ENCODE measurements at regions not wholly inside any gene's neighbourhood (a gene's known extent, or its start where the extent isn't known, plus 50 kb on each side); places are given as distances from the start of the nearest gene placed in this dataset.

- DNase-seq = no peak
- no peaks in the 10 kb centered on the region for H3K4me1 Mint-ChIP-seq
- no peaks in the 10 kb centered on the region for H3K36me3 Mint-ChIP-seq (ENCODE audit: low read depth)
- no peak overlapping the region for H3K27ac Mint-ChIP-seq
- no peak overlapping the region for H3K4me3 Mint-ChIP-seq
- intact Hi-C loops (cut with micrococcal nuclease) = no loop called here
- no peaks in the 10 kb centered on the region for H3K9me3 Mint-ChIP-seq
- peaks cover 10% of the 10 kb centered on the region for H3K27me3 Mint-ChIP-seq
These were observed 328.2 kb downstream of the SH3GL2 start for GRCh38 chr9:17906841-17907778.

- no peaks in the 10 kb centered on the region for H3K4me1 Mint-ChIP-seq
- DNase-seq = no peak
- H3K36me3 Mint-ChIP-seq (ENCODE audit: low read depth) = no peaks in the 10 kb centered on the region
- no peak overlapping the region for H3K4me3 Mint-ChIP-seq
- no peaks in the 10 kb centered on the region for H3K9me3 Mint-ChIP-seq
- intact Hi-C loops (cut with micrococcal nuclease) = no loop called here
- H3K27me3 Mint-ChIP-seq = peaks cover 10% of the 10 kb centered on the region
- H3K27ac Mint-ChIP-seq = no peak overlapping the region
These were observed 329.1 kb downstream of the SH3GL2 start for GRCh38 chr9:17907779-17908508.

- H3K27me3 Mint-ChIP-seq = no peaks in the 10 kb centered on the region
- no peaks in the 10 kb centered on the region for H3K4me1 Mint-ChIP-seq
- no peak overlapping the region for H3K27ac Mint-ChIP-seq
- H3K9me3 Mint-ChIP-seq = peaks cover 5% of the 10 kb centered on the region
- intact Hi-C loops (cut with micrococcal nuclease) = no loop called here
- DNase-seq = no peak
- no peaks in the 10 kb centered on the region for H3K36me3 Mint-ChIP-seq (ENCODE audit: low read depth)
- no peak overlapping the region for H3K4me3 Mint-ChIP-seq
These were observed 347.4 kb downstream of the SH3GL2 start for GRCh38 chr9:17926246-17926645.

- intact Hi-C loops (cut with micrococcal nuclease) = no loop called here
- H3K4me3 Mint-ChIP-seq = no peak overlapping the region
These were observed 348.8 kb downstream of the SH3GL2 start for GRCh38 chr9:17927616-17928015.

GRCh38 chr9:17928228-17928627 is 349.4 kb downstream of the SH3GL2 start:
- H3K9me3 Mint-ChIP-seq = peaks cover 5% of the 10 kb centered on the region
- no peaks in the 10 kb centered on the region for H3K36me3 Mint-ChIP-seq (ENCODE audit: low read depth)
- intact Hi-C loops (cut with micrococcal nuclease) = no loop called here
- H3K27me3 Mint-ChIP-seq = no peaks in the 10 kb centered on the region
- no peak overlapping the region for H3K4me3 Mint-ChIP-seq
- H3K4me1 Mint-ChIP-seq = no peaks in the 10 kb centered on the region
- no peak overlapping the region for H3K27ac Mint-ChIP-seq
- DNase-seq = no peak

More at GRCh38 chr9:17927616-17928015, 348.8 kb downstream of the SH3GL2 start:
- no peak for DNase-seq
- H3K9me3 Mint-ChIP-seq = peaks cover 5% of the 10 kb centered on the region
- no peaks in the 10 kb centered on the region for H3K4me1 Mint-ChIP-seq
- no peaks in the 10 kb centered on the region for H3K27me3 Mint-ChIP-seq
- H3K36me3 Mint-ChIP-seq (ENCODE audit: low read depth) = no peaks in the 10 kb centered on the region
- no peak overlapping the region for H3K27ac Mint-ChIP-seq

- Mint-ChIP-seq H3K4me1 (no peaks in the 10 kb centered on the region), H3K27ac (no peak overlapping the region), H3K27me3 (no peaks in the 10 kb centered on the region), H3K9me3 (peaks cover 5% of the 10 kb centered on the region), H3K36me3 (ENCODE audit: low read depth) (no peaks in the 10 kb centered on the region), H3K4me3 (no peak overlapping the region)
- intact Hi-C loops (cut with micrococcal nuclease) = no loop called here
- DNase-seq = no peak
These were observed 349.9 kb downstream of the SH3GL2 start for GRCh38 chr9:17928768-17929167.

GRCh38 chr9:17929506-17929905 is 350.6 kb downstream of the SH3GL2 start:
- H3K9me3 Mint-ChIP-seq = peaks cover 5% of the 10 kb centered on the region
- H3K27me3 Mint-ChIP-seq = no peaks in the 10 kb centered on the region
- no peak overlapping the region for H3K27ac Mint-ChIP-seq
- H3K36me3 Mint-ChIP-seq (ENCODE audit: low read depth) = no peaks in the 10 kb centered on the region
- DNase-seq = no peak
- H3K4me1 Mint-ChIP-seq = no peaks in the 10 kb centered on the region
- intact Hi-C loops (cut with micrococcal nuclease) = no loop called here
- H3K4me3 Mint-ChIP-seq = no peak overlapping the region

- no peak for DNase-seq
- no peaks in the 10 kb centered on the region for H3K4me1 Mint-ChIP-seq
- H3K4me3 Mint-ChIP-seq = no peak overlapping the region
- no peak overlapping the region for H3K27ac Mint-ChIP-seq
- peaks cover 5% of the 10 kb centered on the region for H3K9me3 Mint-ChIP-seq
- no peaks in the 10 kb centered on the region for H3K36me3 Mint-ChIP-seq (ENCODE audit: low read depth)
- H3K27me3 Mint-ChIP-seq = no peaks in the 10 kb centered on the region
- intact Hi-C loops (cut with micrococcal nuclease) = no loop called here
These were observed 351.2 kb downstream of the SH3GL2 start for GRCh38 chr9:17930071-17930470.

- intact Hi-C loops (cut with micrococcal nuclease) = no loop called here
- Mint-ChIP-seq H3K9me3 (no peaks in the 10 kb centered on the region), H3K36me3 (ENCODE audit: low read depth) (no peaks in the 10 kb centered on the region), H3K27me3 (no peaks in the 10 kb centered on the region), H3K27ac (no peak overlapping the region), H3K4me3 (no peak overlapping the region), H3K4me1 (no peaks in the 10 kb centered on the region)
- DNase-seq = no peak
These were observed 357.5 kb downstream of the SH3GL2 start for GRCh38 chr9:17936365-17936764.

- DNase-seq = no peak
- Mint-ChIP-seq H3K4me1 (no peaks in the 10 kb centered on the region), H3K27me3 (no peaks in the 10 kb centered on the region), H3K4me3 (no peak overlapping the region), H3K9me3 (no peaks in the 10 kb centered on the region), H3K36me3 (ENCODE audit: low read depth) (no peaks in the 10 kb centered on the region), H3K27ac (no peak overlapping the region)
- intact Hi-C loops (cut with micrococcal nuclease) = no loop called here
These were observed 359.3 kb downstream of the SH3GL2 start for GRCh38 chr9:17938035-17938655.

GRCh38 chr9:17942498-17942897 is 363.6 kb downstream of the SH3GL2 start:
- intact Hi-C loops (cut with micrococcal nuclease) = no loop called here
- H3K4me3 Mint-ChIP-seq = no peak overlapping the region
- no peak overlapping the region for H3K27ac Mint-ChIP-seq
- no peaks in the 10 kb centered on the region for H3K9me3 Mint-ChIP-seq
- no peaks in the 10 kb centered on the region for H3K36me3 Mint-ChIP-seq (ENCODE audit: low read depth)
- H3K4me1 Mint-ChIP-seq = no peaks in the 10 kb centered on the region
- DNase-seq = no peak
- H3K27me3 Mint-ChIP-seq = no peaks in the 10 kb centered on the region

- Mint-ChIP-seq H3K4me1 (no peaks in the 10 kb centered on the region), H3K4me3 (no peak overlapping the region), H3K27ac (no peak overlapping the region), H3K9me3 (no peaks in the 10 kb centered on the region), H3K36me3 (ENCODE audit: low read depth) (no peaks in the 10 kb centered on the region), H3K27me3 (no peaks in the 10 kb centered on the region)
- intact Hi-C loops (cut with micrococcal nuclease) = no loop called here
- no peak for DNase-seq
These were observed 376.5 kb downstream of the SH3GL2 start for GRCh38 chr9:17955409-17955808.

GRCh38 chr9:17958363-17958762 is 379.5 kb downstream of the SH3GL2 start:
- Mint-ChIP-seq H3K27me3 (no peaks in the 10 kb centered on the region), H3K4me1 (no peaks in the 10 kb centered on the region), H3K27ac (no peak overlapping the region), H3K36me3 (ENCODE audit: low read depth) (no peaks in the 10 kb centered on the region), H3K9me3 (no peaks in the 10 kb centered on the region), H3K4me3 (no peak overlapping the region)
- DNase-seq = no peak
- intact Hi-C loops (cut with micrococcal nuclease) = no loop called here

GRCh38 chr9:17962747-17963146 is 383.9 kb downstream of the SH3GL2 start:
- DNase-seq = no peak
- intact Hi-C loops (cut with micrococcal nuclease) = loop anchor here (5.0 kb wide), 1 partner anchor 440 kb away; no protein-coding TSS in a partner anchor
- Mint-ChIP-seq H3K4me3 (no peak overlapping the region), H3K27me3 (no peaks in the 10 kb centered on the region), H3K9me3 (no peaks in the 10 kb centered on the region), H3K27ac (no peak overlapping the region), H3K4me1 (no peaks in the 10 kb centered on the region), H3K36me3 (ENCODE audit: low read depth) (no peaks in the 10 kb centered on the region)
